ENCODE measurements at regions not wholly inside any gene's neighbourhood (a gene's known extent, or its start where the extent isn't known, plus 50 kb on each side); places are given as distances from the start of the nearest gene placed in this dataset.

GRCh38 chr4:11608992-11609391, 180.3 kb upstream of the HS3ST1 start:
- H3K36me3 ChIP-seq = no peaks in the 10 kb centered on the region
- no peaks in the 10 kb centered on the region for H3K9me3 ChIP-seq
- H3K4me3 ChIP-seq = no peak overlapping the region
- intact Hi-C loops (cut with DNase I) = no loop called here
- no peak for TF ChIP-seq CTCF (IDR thresholded peaks at IDR 0.05)
- no peak for TF ChIP-seq POLR2AphosphoS5 (IDR thresholded peaks at IDR 0.05)
- TF ChIP-seq EP300 (IDR thresholded peaks at IDR 0.05) = no peak
- TF ChIP-seq POLR2A (IDR thresholded peaks at IDR 0.05) = no peak
- H3K4me1 ChIP-seq = no peaks in the 10 kb centered on the region
- H3K27me3 ChIP-seq = no peaks in the 10 kb centered on the region
- no peak overlapping the region for H3K27ac ChIP-seq
- no peak for DNase-seq

- H3K27me3 ChIP-seq = no peaks in the 10 kb centered on the region
- H3K36me3 ChIP-seq = no peaks in the 10 kb centered on the region
- intact Hi-C loops (cut with DNase I) = no loop called here
- H3K4me1 ChIP-seq = no peaks in the 10 kb centered on the region
- no peak overlapping the region for H3K27ac ChIP-seq
- no peak for TF ChIP-seq POLR2A (IDR thresholded peaks at IDR 0.05)
- TF ChIP-seq EP300 (IDR thresholded peaks at IDR 0.05) = no peak
- no peak for TF ChIP-seq POLR2AphosphoS5 (IDR thresholded peaks at IDR 0.05)
- TF ChIP-seq CTCF (IDR thresholded peaks at IDR 0.05) = no peak
- no peaks in the 10 kb centered on the region for H3K9me3 ChIP-seq
- DNase-seq = no peak
- no peak overlapping the region for H3K4me3 ChIP-seq
- 73 to 89% methylated on average over 1 of the region's 1 CpG for WGBS, 2 donors
Observed at GRCh38 chr4:11606078-11606477, 177.4 kb upstream of the HS3ST1 start.

GRCh38 chr4:11605597-11605996, 176.9 kb upstream of the HS3ST1 start:
- Histone ChIP-seq H3K9me3 (no peaks in the 10 kb centered on the region), H3K27ac (no peak overlapping the region), H3K4me1 (no peaks in the 10 kb centered on the region), H3K36me3 (no peaks in the 10 kb centered on the region), H3K27me3 (no peaks in the 10 kb centered on the region), H3K4me3 (no peak overlapping the region)
- DNase-seq = no peak
- intact Hi-C loops (cut with DNase I) = no loop called here
- 64 to 70% methylated on average over 1 of the region's 1 CpG for WGBS, 2 donors
- TF ChIP-seq CTCF (IDR thresholded peaks at IDR 0.05) = no peak
- TF ChIP-seq EP300 (IDR thresholded peaks at IDR 0.05) = no peak
- TF ChIP-seq POLR2A (IDR thresholded peaks at IDR 0.05) = no peak
- TF ChIP-seq POLR2AphosphoS5 (IDR thresholded peaks at IDR 0.05) = no peak

- Histone ChIP-seq H3K4me3 (no peak overlapping the region), H3K27me3 (no peaks in the 10 kb centered on the region), H3K36me3 (no peaks in the 10 kb centered on the region), H3K27ac (no peak overlapping the region), H3K9me3 (no peaks in the 10 kb centered on the region), H3K4me1 (no peaks in the 10 kb centered on the region)
- intact Hi-C loops (cut with DNase I) = no loop called here
- no peak for DNase-seq
- 42 to 71% methylated on average over 3 of the region's 3 CpGs for WGBS, 2 donors
- no peak for TF ChIP-seq POLR2A (IDR thresholded peaks at IDR 0.05)
- no peak for TF ChIP-seq POLR2AphosphoS5 (IDR thresholded peaks at IDR 0.05)
- TF ChIP-seq CTCF (IDR thresholded peaks at IDR 0.05) = no peak
- no peak for TF ChIP-seq EP300 (IDR thresholded peaks at IDR 0.05)
Observed at GRCh38 chr4:11604821-11605220, 176.1 kb upstream of the HS3ST1 start.

- H3K27ac ChIP-seq = no peak overlapping the region
- no peak for DNase-seq
- TF ChIP-seq CTCF (IDR thresholded peaks at IDR 0.05) = no peak
- no peaks in the 10 kb centered on the region for H3K9me3 ChIP-seq
- intact Hi-C loops (cut with DNase I) = no loop called here
- H3K4me1 ChIP-seq = no peaks in the 10 kb centered on the region
- 89 to 94% methylated on average over 6 of the region's 6 CpGs for WGBS, 2 donors
- H3K27me3 ChIP-seq = no peaks in the 10 kb centered on the region
- no peak overlapping the region for H3K4me3 ChIP-seq
- no peaks in the 10 kb centered on the region for H3K36me3 ChIP-seq
Observed at GRCh38 chr4:11603591-11604194, 175.0 kb upstream of the HS3ST1 start.

All from sigmoid colon (tissue), 6 donors.